MM.1S (cell line): ENCODE measurements at regions not wholly inside any gene's neighbourhood (a gene's known extent, or its start where the extent isn't known, plus 50 kb on each side); places are given as distances from the start of the nearest gene placed in this dataset.
"Not testable (repeated sequence)": the region's sequence is repeated elsewhere in the genome, so short reads cannot be mapped to it uniquely, and the experiment has no call there.

Source experiments
- DNase-seq: peaks from one replicate; pipeline ENCODE4 v3.0.0-alpha.2; 2015
- H2AFZ ChIP-seq: fragments of 300-600 bp; sonication (generic); 2 replicates; pipeline ENCODE4 v1.6.0; 2016; ENCODE audit warnings: antibody characterized with exemption, low read length
- H3F3A ChIP-seq: fragments of 300-600 bp; sonication (generic); 2 replicates; pipeline ENCODE4 v1.6.1; 2016; ENCODE audit warnings: mild to moderate bottlenecking, antibody characterized with exemption, low read length, moderate library complexity, mixed read lengths; ENCODE audit not compliant: insufficient read depth
- H3K27ac ChIP-seq: fragments of 300-600 bp; sonication (generic); 2 replicates; pipeline ENCODE4 v1.5.1; 2016; ENCODE audit warnings: mild to moderate bottlenecking, low read length
- H3K27me3 ChIP-seq: fragments of 300-600 bp; sonication (generic); replicated peaks from 2 replicates; pipeline ENCODE4 v1.6.0; 2016; ENCODE audit warnings: low read length; ENCODE audit not compliant: insufficient read depth
- H3K36me3 ChIP-seq: fragments of 300-600 bp; sonication (generic); replicated peaks from 2 replicates; pipeline ENCODE4 v1.6.1; 2016; ENCODE audit warnings: mild to moderate bottlenecking, low read length, mixed read lengths; ENCODE audit not compliant: insufficient read depth
- H3K4me1 ChIP-seq: fragments of 300-600 bp; sonication (generic); 2 replicates; pipeline ENCODE4 v1.6.1; 2016; ENCODE audit warnings: low read length, mixed read lengths
- H3K4me2 ChIP-seq: fragments of 300-600 bp; sonication (generic); 2 replicates; pipeline ENCODE4 v1.6.0; 2016; ENCODE audit warnings: low read depth, low read length
- H3K4me3 ChIP-seq: fragments of 300-600 bp; sonication (generic); 2 replicates; pipeline ENCODE4 v1.5.1; 2016; ENCODE audit warnings: low read length, mixed read lengths
- H3K79me2 ChIP-seq: fragments of 300-600 bp; sonication (generic); 2 replicates; pipeline ENCODE4 v1.6.1; 2016; ENCODE audit warnings: mixed run types, low read length, mixed read lengths
- H3K9ac ChIP-seq: fragments of 300-600 bp; sonication (generic); 2 replicates; pipeline ENCODE4 v1.6.1; 2016; ENCODE audit warnings: low read length, mixed read lengths
- H3K9me2 ChIP-seq: fragments of 300-600 bp; sonication (generic); replicated peaks from 2 replicates; pipeline ENCODE4 v1.6.1; 2016; ENCODE audit warnings: mild to moderate bottlenecking, low read length, mixed read lengths; ENCODE audit not compliant: insufficient read depth
- H3K9me3 ChIP-seq: fragments of 300-600 bp; sonication (generic); replicated peaks from 2 replicates; pipeline ENCODE4 v1.6.1; 2016; ENCODE audit warnings: mild to moderate bottlenecking, low read length, mixed read lengths; ENCODE audit not compliant: insufficient read depth
- H4K20me1 ChIP-seq: fragments of 300-600 bp; sonication (generic); 2 replicates; pipeline ENCODE4 v1.6.1; 2016; ENCODE audit warnings: mild to moderate bottlenecking, low read length, moderate library complexity, mixed read lengths; ENCODE audit not compliant: insufficient read depth
- CTCF ChIP-seq: fragments of 300-600 bp; sonication (generic); IDR thresholded peaks from 2 replicates; pipeline ENCODE4 v1.5.1; 2016; ENCODE audit warnings: antibody characterized with exemption, low read length, mixed read lengths
- EZH2 ChIP-seq: fragments of 300-600 bp; sonication (generic); optimal IDR thresholded peaks from 2 replicates; pipeline ENCODE3; 2017; ENCODE audit warnings: low read depth, mild to moderate bottlenecking, antibody characterized with exemption, low read length, mixed read lengths
- EZH2phosphoT487 ChIP-seq: fragments of 300-600 bp; sonication (generic); IDR thresholded peaks from 2 replicates; pipeline ENCODE4 v1.6.1; 2018; ENCODE audit warnings: antibody characterized with exemption, low read length

DNA sequence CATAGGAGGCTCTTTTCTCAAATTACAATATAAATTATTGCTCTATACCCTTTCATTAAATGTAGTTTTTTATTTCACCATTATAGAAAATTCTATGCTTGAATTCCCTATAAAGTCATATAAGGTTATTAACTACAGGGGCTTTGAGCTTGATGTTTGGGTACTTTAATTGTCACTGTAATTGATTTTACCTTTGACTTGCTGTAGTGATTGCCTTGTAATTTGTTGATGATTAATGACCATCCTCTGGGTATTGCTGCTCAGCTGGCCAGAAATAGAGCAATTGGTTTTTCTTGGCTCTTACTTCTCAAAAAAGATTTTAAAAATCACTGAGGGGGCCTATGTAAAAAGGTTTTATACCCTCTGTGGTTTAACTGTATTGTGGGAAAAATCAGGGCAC lies 1186.0 kb downstream of the KHDRBS2 start:
- Histone ChIP-seq H3K9me3 (no peaks in the 10 kb centered on the region), H3K9ac (no peak overlapping the region), H4K20me1 (no peaks in the 10 kb centered on the region), H2AFZ (no peak overlapping the region), H3K4me1 (no peaks in the 10 kb centered on the region), H3K27me3 (no peaks in the 10 kb centered on the region), H3K4me3 (no peak overlapping the region), H3K27ac (no peak overlapping the region), H3K36me3 (no peaks in the 10 kb centered on the region), H3K9me2 (no peaks in the 10 kb centered on the region), H3K4me2 (no peak overlapping the region), H3K79me2 (no peaks in the 10 kb centered on the region), H3F3A (no peaks in the 10 kb centered on the region)
- DNase-seq: no peak
- no peak for TF ChIP-seq EZH2phosphoT487
- TF ChIP-seq CTCF: no peak
- TF ChIP-seq EZH2: no peak

DNA sequence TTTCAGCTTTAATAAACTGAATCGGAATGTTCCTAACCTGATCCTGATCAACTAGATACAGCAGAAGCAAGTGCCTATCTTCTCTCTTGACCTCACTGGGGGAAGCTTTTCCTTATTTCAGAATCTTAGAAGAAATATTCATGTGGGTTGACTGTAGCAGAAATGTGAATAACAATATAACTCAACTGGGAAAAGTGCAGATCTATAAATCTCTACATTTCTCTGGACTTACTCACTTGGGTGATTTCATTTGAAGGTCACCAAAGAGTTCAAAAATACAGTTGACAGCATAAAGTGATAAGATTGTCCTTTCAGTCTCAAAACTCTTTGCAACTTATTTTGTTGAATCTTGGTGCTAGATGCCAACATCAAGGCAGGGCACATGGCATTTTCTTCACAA lies 1186.5 kb downstream of the KHDRBS2 start:
- not testable (repeated sequence) for H3K27me3 ChIP-seq, H3K9ac ChIP-seq, H3K4me3 ChIP-seq, H3K79me2 ChIP-seq, H3K4me1 ChIP-seq, H2AFZ ChIP-seq, H3K9me2 ChIP-seq, H3K9me3 ChIP-seq, H4K20me1 ChIP-seq, H3F3A ChIP-seq, H3K36me3 ChIP-seq, H3K27ac ChIP-seq, DNase-seq, H3K4me2 ChIP-seq

GRCh38 chr6:61087986-61088385 lies 1198.0 kb downstream of the KHDRBS2 start:
- not testable (repeated sequence) for H3K27me3 ChIP-seq, H3K79me2 ChIP-seq, H3K9me2 ChIP-seq, H2AFZ ChIP-seq, H3K9ac ChIP-seq, H3K36me3 ChIP-seq, H3K4me3 ChIP-seq, H3K9me3 ChIP-seq, H3F3A ChIP-seq, DNase-seq, H3K4me1 ChIP-seq, H3K4me2 ChIP-seq, H3K27ac ChIP-seq, H4K20me1 ChIP-seq

GRCh38 chr6:61044011-61044410 lies 1242.0 kb downstream of the KHDRBS2 start:
- no peaks in the 10 kb centered on the region for H3K4me1 ChIP-seq
- no peaks in the 10 kb centered on the region for H3K79me2 ChIP-seq
- DNase-seq: no peak
- H3K9ac ChIP-seq: no peak overlapping the region
- no peak overlapping the region for H3K27ac ChIP-seq
- no peaks in the 10 kb centered on the region for H3K9me3 ChIP-seq
- no peaks in the 10 kb centered on the region for H3K27me3 ChIP-seq
- H3K9me2 ChIP-seq: no peaks in the 10 kb centered on the region
- H3K36me3 ChIP-seq: no peaks in the 10 kb centered on the region
- no peak overlapping the region for H3K4me2 ChIP-seq
- H3F3A ChIP-seq: no peaks in the 10 kb centered on the region
- no peak overlapping the region for H3K4me3 ChIP-seq
- TF ChIP-seq EZH2 (no peak), EZH2phosphoT487 (no peak), CTCF (no peak)
- no peaks in the 10 kb centered on the region for H4K20me1 ChIP-seq
- H2AFZ ChIP-seq: no peak overlapping the region
